GM23338 (cell line): ENCODE measurements at regions not wholly inside any gene's neighbourhood (a gene's known extent, or its start where the extent isn't known, plus 50 kb on each side); places are given as distances from the start of the nearest gene placed in this dataset.

Experiments used
- ATAC-seq: fragments of 200-7000 bp; cut with Tn5 transposase; 3 replicates; pipeline ENCODE4 v1.9.1; 2020
- DNase-seq: peaks from one replicate; pipeline ENCODE4 v3.0.0-alpha.2; 2015; ENCODE audit warnings: low spot score
- H2AFZ ChIP-seq: fragments of 200-600 bp; sonication (generic); 2 replicates; pipeline ENCODE4 v1.8.0; 2016; ENCODE audit warnings: antibody characterized with exemption, mild to moderate bottlenecking, moderate library complexity
- H3F3A ChIP-seq: fragments of 200-600 bp; sonication (generic); replicated peaks from 2 replicates; pipeline ENCODE4 v1.8.0; 2017; ENCODE audit warnings: antibody characterized with exemption, mixed run types, low read depth
- H3K27ac ChIP-seq: fragments of 200-600 bp; sonication (generic); 2 replicates; pipeline ENCODE4 v1.6.1; 2016; ENCODE audit warnings: low read depth
- H3K27me3 ChIP-seq: fragments of 200-600 bp; sonication (generic); 2 replicates; pipeline ENCODE4 v1.8.0; 2016; ENCODE audit warnings: mild to moderate bottlenecking, mixed run types, moderate library complexity; ENCODE audit not compliant: insufficient read depth
- H3K36me3 ChIP-seq: fragments of 200-600 bp; sonication (generic); 2 replicates; pipeline ENCODE4 v1.8.0; 2016; ENCODE audit warnings: mild to moderate bottlenecking; ENCODE audit not compliant: insufficient read depth
- H3K4me1 ChIP-seq: fragments of 200-600 bp; sonication (generic); 2 replicates; pipeline ENCODE4 v1.8.0; 2016; ENCODE audit warnings: mild to moderate bottlenecking, moderate library complexity; ENCODE audit not compliant: insufficient read depth
- H3K4me2 ChIP-seq: fragments of 200-600 bp; sonication (generic); 2 replicates; pipeline ENCODE4 v1.7.1; 2017; ENCODE audit warnings: mixed run types
- H3K4me3 ChIP-seq: fragments of 200-600 bp; sonication (generic); 2 replicates; pipeline ENCODE4 v1.6.1; 2016; ENCODE audit warnings: mixed run types
- H3K79me2 ChIP-seq: fragments of 200-600 bp; sonication (generic); replicated peaks from 2 replicates; pipeline ENCODE4 v1.8.0; 2017; ENCODE audit warnings: mild to moderate bottlenecking; ENCODE audit not compliant: insufficient read depth
- H3K9me2 ChIP-seq: fragments of 200-600 bp; sonication (generic); 2 replicates; pipeline ENCODE4 v1.8.0; 2017; ENCODE audit not compliant: insufficient read depth
- H4K20me1 ChIP-seq: fragments of 200-600 bp; sonication (generic); replicated peaks from 2 replicates; pipeline ENCODE4 v1.8.0; 2017; ENCODE audit warnings: mild to moderate bottlenecking; ENCODE audit not compliant: insufficient read depth
- H3K27ac Mint-ChIP-seq: 2 replicates; pipeline ENCODE4 v1.8.0; 2020; ENCODE audit warnings: inconsistent platforms, mild to moderate bottlenecking, moderate library complexity, mixed read lengths
- H3K27me3 Mint-ChIP-seq: 3 replicates; pipeline ENCODE4 v1.8.0; 2022; ENCODE audit warnings: low read depth, mild to moderate bottlenecking, moderate library complexity, mixed read lengths, inconsistent platforms; ENCODE audit not compliant: insufficient read depth, poor library complexity
- H3K36me3 Mint-ChIP-seq: 3 replicates; pipeline ENCODE4 v1.8.0; 2021; ENCODE audit warnings: low read depth, mild to moderate bottlenecking, inconsistent platforms, moderate library complexity, mixed read lengths
- H3K4me1 Mint-ChIP-seq: 3 replicates; pipeline ENCODE4 v1.8.0; 2020; ENCODE audit warnings: mild to moderate bottlenecking, inconsistent platforms, mixed read lengths
- H3K4me3 Mint-ChIP-seq: 3 replicates; pipeline ENCODE4 v1.8.0; 2021; ENCODE audit warnings: moderate library complexity, mild to moderate bottlenecking, inconsistent platforms, mixed read lengths
- H3K9me3 Mint-ChIP-seq: 3 replicates; pipeline ENCODE4 v1.8.0; 2020; ENCODE audit warnings: moderate library complexity, mild to moderate bottlenecking, inconsistent platforms, mixed read lengths
- CREB1 ChIP-seq: fragments of 250-450 bp; sonication (Bioruptor Pico); IDR thresholded peaks from 2 replicates; pipeline ENCODE4 v1.5.0; 2020; ENCODE audit warnings: low read depth, mild to moderate bottlenecking, moderate library complexity
- EZH2 ChIP-seq: fragments of 200-600 bp; sonication (generic); IDR thresholded peaks from one replicate; pipeline ENCODE4 v1.8.0; 2017; ENCODE audit warnings: antibody characterized with exemption, mild to moderate bottlenecking, low read depth; ENCODE audit not compliant: unreplicated experiment
- JUNB ChIP-seq: IDR thresholded peaks from one replicate; pipeline ENCODE4 v1.6.1; 2016; ENCODE audit warnings: antibody characterized with exemption; ENCODE audit not compliant: unreplicated experiment
- POLR2AphosphoS5 ChIP-seq: IDR thresholded peaks from 2 replicates; pipeline ENCODE4 v1.6.1; 2016; ENCODE audit warnings: antibody characterized with exemption, low read depth
- ZNF114 ChIP-seq: fragments of 250-450 bp; sonication (Bioruptor Pico); IDR thresholded peaks from 2 replicates; pipeline ENCODE4 v1.5.0; 2020; ENCODE audit warnings: mild to moderate bottlenecking, moderate library complexity
- ZNF331 ChIP-seq: fragments of 250-450 bp; sonication (Bioruptor Pico); IDR thresholded peaks from 2 replicates; pipeline ENCODE4 v1.5.0; 2020; ENCODE audit warnings: low read depth, mild to moderate bottlenecking, moderate library complexity
- ZNF462 ChIP-seq: fragments of 250-450 bp; sonication (Bioruptor Pico); IDR thresholded peaks from 2 replicates; pipeline ENCODE4 v1.5.0; 2020; ENCODE audit warnings: mild to moderate bottlenecking, moderate library complexity
- TF ChIP-seq, protein P1 (sequence below): IDR thresholded peaks from 2 replicates; pipeline ENCODE4 v1.6.1; 2016; ENCODE audit warnings: antibody characterized with exemption

DNA sequence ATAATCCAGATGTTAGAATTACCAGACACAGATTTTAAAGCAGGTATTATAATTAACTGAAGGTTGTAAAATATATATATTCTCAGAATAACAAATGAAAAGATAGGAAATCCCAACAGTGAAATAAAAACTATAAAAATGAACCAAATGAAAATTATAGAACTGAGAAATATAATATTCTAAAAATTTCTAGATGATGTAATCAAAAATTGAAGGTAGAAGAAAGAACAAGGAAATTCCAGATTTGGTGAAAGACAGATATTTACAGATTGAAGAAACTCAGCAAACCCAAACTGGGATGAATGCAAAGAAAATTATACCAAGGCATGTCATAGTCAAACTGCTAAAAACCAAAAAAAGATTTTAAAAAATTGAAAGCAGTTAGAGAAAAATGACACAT, 729.4 kb downstream of the MATN1 start:
- peaks cover 6% of the 10 kb centered on the region; the same call in 1 of the 2 replicates for H3K9me2 ChIP-seq
- no peak overlapping the region for H3K27ac Mint-ChIP-seq
- H3K4me3 ChIP-seq = no peak overlapping the region
- H3K27me3 ChIP-seq = no peaks in the 10 kb centered on the region
- no peaks in the 10 kb centered on the region for H3K27me3 Mint-ChIP-seq
- no peaks in the 10 kb centered on the region for H3K4me1 Mint-ChIP-seq
- no peak overlapping the region for H3K4me3 Mint-ChIP-seq
- H3K79me2 ChIP-seq = no peaks in the 10 kb centered on the region
- peaks cover 16% of the 10 kb centered on the region; the same call in 2 of the 3 replicates for H3K36me3 Mint-ChIP-seq
- no peak overlapping the region for H3K27ac ChIP-seq
- H3K36me3 ChIP-seq = no peaks in the 10 kb centered on the region
- no peak overlapping the region for H3K4me2 ChIP-seq
- H3K4me1 ChIP-seq = no peaks in the 10 kb centered on the region; the same call in 1 of the 2 replicates
- TF ChIP-seq ZNF114 = no peak
- no peak for TF ChIP-seq CREB1 (CRISPR knock-in tag)
- TF ChIP-seq ZNF331 (CRISPR knock-in tag) = no peak
- no peak for TF ChIP-seq POLR2AphosphoS5
- no peak for TF ChIP-seq EZH2
- TF ChIP-seq ZNF462 (CRISPR knock-in tag) = no peak
- TF ChIP-seq, protein P1, sequence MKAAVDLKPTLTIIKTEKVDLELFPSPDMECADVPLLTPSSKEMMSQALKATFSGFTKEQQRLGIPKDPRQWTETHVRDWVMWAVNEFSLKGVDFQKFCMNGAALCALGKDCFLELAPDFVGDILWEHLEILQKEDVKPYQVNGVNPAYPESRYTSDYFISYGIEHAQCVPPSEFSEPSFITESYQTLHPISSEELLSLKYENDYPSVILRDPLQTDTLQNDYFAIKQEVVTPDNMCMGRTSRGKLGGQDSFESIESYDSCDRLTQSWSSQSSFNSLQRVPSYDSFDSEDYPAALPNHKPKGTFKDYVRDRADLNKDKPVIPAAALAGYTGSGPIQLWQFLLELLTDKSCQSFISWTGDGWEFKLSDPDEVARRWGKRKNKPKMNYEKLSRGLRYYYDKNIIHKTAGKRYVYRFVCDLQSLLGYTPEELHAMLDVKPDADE = no peak
- TF ChIP-seq JUNB = no peak
- no peak for ATAC-seq
- H4K20me1 ChIP-seq = no peaks in the 10 kb centered on the region
- H3K9me3 Mint-ChIP-seq = peaks cover 34% of the 10 kb centered on the region
- H2AFZ ChIP-seq = no peak overlapping the region
- DNase-seq = no peak
- H3F3A ChIP-seq = no peaks in the 10 kb centered on the region
